ENCODE measurements at regions not wholly inside any gene's neighbourhood (a gene's known extent, or its start where the extent isn't known, plus 50 kb on each side); places are given as distances from the start of the nearest gene placed in this dataset.

DNA sequence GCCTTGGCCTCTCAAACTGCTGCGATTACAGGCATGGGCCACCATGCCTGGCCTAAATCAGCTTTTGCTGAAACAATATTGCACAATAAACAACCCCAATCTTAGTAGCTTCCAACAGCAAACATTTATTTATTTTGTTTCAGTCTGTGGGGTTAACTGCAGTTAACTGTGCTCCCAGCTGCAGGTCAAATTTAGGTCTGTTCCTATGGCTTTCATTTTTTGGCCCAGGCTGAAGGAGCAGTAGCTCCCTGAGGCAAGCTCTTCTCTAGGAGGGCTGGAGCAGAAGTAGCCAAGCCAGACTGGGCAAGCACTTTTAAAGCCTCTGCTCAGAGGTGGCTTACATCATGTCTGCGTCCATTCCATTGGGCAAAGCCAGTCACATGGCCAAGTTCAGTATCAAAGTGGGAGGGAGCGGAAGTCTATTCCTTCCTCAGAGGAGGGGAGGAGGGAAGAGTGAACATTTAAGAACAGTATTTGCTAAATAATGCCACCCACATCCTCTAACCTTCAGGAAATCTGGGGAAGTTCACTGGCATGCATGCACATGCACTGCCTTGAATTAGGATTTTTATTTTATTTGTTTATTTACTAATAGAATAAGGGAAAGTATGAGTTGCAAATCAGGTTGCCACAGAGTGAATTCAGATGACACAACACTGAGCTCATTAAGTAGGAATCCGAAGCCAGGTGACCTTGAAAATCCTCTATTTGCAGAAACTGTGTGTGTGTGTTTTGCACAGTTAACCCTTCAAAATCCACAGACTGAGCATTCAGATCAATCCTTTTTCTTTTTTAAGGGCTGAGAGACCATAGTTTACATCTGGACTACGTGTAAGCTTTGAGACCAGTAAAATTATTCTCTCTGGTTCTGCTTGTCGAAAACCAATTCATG lies 122.0 kb upstream of the SEL1L start:
- Histone ChIP-seq H3K27ac (no peak overlapping the region), H3K9me3 (no peaks in the 10 kb centered on the region), H3K4me1 (replicated peaks) (no peaks in the 10 kb centered on the region), H3K27me3 (replicated peaks; ENCODE audit: insufficient read depth) (no peaks in the 10 kb centered on the region), H3K4me3 (no peak overlapping the region), H3K36me3 (no peaks in the 10 kb centered on the region)
- WGBS: 60% methylated on average over 6 of the region's 6 CpGs
- no peak for DNase-seq (ENCODE audit: low spot score)
- TF ChIP-seq POLR2A (IDR thresholded peaks at IDR 0.05) (no peak), POLR2AphosphoS5 (IDR thresholded peaks at IDR 0.05) (no peak)
- TF ChIP-seq, protein P1, sequence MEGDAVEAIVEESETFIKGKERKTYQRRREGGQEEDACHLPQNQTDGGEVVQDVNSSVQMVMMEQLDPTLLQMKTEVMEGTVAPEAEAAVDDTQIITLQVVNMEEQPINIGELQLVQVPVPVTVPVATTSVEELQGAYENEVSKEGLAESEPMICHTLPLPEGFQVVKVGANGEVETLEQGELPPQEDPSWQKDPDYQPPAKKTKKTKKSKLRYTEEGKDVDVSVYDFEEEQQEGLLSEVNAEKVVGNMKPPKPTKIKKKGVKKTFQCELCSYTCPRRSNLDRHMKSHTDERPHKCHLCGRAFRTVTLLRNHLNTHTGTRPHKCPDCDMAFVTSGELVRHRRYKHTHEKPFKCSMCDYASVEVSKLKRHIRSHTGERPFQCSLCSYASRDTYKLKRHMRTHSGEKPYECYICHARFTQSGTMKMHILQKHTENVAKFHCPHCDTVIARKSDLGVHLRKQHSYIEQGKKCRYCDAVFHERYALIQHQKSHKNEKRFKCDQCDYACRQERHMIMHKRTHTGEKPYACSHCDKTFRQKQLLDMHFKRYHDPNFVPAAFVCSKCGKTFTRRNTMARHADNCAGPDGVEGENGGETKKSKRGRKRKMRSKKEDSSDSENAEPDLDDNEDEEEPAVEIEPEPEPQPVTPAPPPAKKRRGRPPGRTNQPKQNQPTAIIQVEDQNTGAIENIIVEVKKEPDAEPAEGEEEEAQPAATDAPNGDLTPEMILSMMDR (IDR thresholded peaks at IDR 0.05): no peak
- intact Hi-C loops (cut with DNase I): no loop called here

DNA sequence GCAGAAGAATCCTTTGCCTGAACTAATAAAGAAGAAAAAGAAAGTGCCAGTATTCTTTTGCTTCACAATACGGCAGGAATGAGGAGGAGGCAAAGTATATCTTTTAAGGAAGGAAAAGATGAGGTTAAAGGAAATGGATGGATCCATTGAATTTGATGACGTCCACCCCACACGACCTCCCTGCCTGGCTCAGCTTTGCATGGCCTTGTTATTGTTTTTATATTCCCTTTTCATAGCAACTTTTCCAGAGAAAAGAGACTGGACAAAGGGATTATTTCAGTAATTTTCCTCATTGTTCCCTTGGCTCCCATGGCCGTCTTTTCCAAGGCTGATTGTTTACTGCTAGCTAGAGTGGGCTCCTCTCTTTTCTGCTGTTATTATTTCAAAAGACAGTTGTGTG lies 123.2 kb upstream of the SEL1L start:
- Histone ChIP-seq H3K9me3 (no peaks in the 10 kb centered on the region), H3K4me3 (no peak overlapping the region), H3K36me3 (no peaks in the 10 kb centered on the region), H3K27ac (no peak overlapping the region), H3K4me1 (replicated peaks) (no peaks in the 10 kb centered on the region), H3K27me3 (replicated peaks; ENCODE audit: insufficient read depth) (no peaks in the 10 kb centered on the region)
- TF ChIP-seq POLR2A (IDR thresholded peaks at IDR 0.05) (no peak), POLR2AphosphoS5 (IDR thresholded peaks at IDR 0.05) (no peak)
- TF ChIP-seq, protein P1 (IDR thresholded peaks at IDR 0.05): no peak
- intact Hi-C loops (cut with DNase I): no loop called here
- no peak for DNase-seq (ENCODE audit: low spot score)
- WGBS: 57% methylated on average over 4 of the region's 4 CpGs

DNA sequence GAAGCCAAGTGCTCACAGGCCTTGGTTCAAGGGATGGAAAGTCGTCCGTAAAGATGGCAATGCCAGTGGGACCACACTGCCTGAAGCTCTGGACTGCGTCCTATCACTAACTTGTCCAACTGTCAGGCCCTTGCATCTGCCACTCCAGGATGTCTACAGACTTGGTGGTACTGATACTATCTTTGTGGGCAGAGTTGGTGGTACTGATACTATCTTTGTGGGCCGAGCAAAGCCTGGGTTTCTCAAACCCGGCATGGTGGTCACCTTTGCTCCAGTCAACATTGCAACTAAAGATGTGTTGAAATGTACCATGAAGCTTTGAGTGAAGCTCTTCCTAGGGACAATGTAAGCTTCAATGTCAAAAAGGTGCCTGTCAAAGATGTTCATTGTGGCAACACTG lies 128.4 kb upstream of the SEL1L start:
- H3K4me1 ChIP-seq (replicated peaks): no peaks in the 10 kb centered on the region
- no peaks in the 10 kb centered on the region for H3K27me3 ChIP-seq (replicated peaks; ENCODE audit: insufficient read depth)
- H3K27ac ChIP-seq: no peak overlapping the region
- WGBS: 73% methylated on average over 5 of the region's 5 CpGs
- intact Hi-C loops (cut with DNase I): no loop called here
- no peak overlapping the region for H3K4me3 ChIP-seq
- DNase-seq (ENCODE audit: low spot score): no peak
- H3K9me3 ChIP-seq: no peaks in the 10 kb centered on the region
- H3K36me3 ChIP-seq: no peaks in the 10 kb centered on the region
- TF ChIP-seq, protein P1 (IDR thresholded peaks at IDR 0.05): no peak
- TF ChIP-seq POLR2AphosphoS5 (IDR thresholded peaks at IDR 0.05) (no peak), POLR2A (IDR thresholded peaks at IDR 0.05) (no peak)

DNA sequence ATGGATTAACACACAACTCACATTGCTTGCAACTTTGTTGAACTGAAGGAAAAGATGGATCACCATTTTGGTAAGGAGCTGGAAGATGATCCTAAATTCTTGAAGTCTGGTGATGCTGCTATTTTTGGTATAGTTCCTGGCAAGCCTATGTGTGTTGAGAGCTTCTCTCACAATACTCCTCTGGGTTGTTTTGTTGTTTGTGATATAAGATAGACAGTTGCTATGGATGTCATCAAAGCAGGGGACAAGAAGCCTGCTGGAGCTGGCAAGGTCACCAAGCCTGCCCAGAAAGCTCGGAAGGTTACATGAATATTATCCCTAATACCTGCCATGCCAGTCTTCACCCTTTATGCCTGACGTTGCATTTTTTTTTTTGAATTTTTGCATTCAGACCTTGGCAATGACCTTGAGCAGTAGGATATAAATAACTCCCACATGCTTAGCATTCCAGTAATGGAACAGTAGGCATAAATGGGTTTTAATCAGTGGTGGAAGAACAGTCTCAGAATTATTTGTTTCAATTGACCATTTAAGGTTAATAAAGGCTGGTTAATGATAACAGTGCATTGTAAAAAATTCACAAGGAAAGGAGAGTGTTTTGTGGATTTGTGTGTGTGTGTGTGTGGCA lies 129.0 kb upstream of the SEL1L start:
- intact Hi-C loops (cut with DNase I): no loop called here
- TF ChIP-seq POLR2A (IDR thresholded peaks at IDR 0.05) (no peak), POLR2AphosphoS5 (IDR thresholded peaks at IDR 0.05) (no peak)
- TF ChIP-seq, protein P1 (IDR thresholded peaks at IDR 0.05): no peak
- no peaks in the 10 kb centered on the region for H3K27me3 ChIP-seq (replicated peaks; ENCODE audit: insufficient read depth)
- no peaks in the 10 kb centered on the region for H3K36me3 ChIP-seq
- WGBS: 71% methylated on average over 2 of the region's 2 CpGs
- H3K9me3 ChIP-seq: no peaks in the 10 kb centered on the region
- no peak overlapping the region for H3K4me3 ChIP-seq
- H3K4me1 ChIP-seq (replicated peaks): no peaks in the 10 kb centered on the region
- no peak for DNase-seq (ENCODE audit: low spot score)
- no peak overlapping the region for H3K27ac ChIP-seq

Measured in prostate gland (tissue), 2 donors.